Left ventricle myocardium superior (tissue), 1 donor: ENCODE measurements at regions not wholly inside any gene's neighbourhood (a gene's known extent, or its start where the extent isn't known, plus 50 kb on each side); places are given as distances from the start of the nearest gene placed in this dataset.

Source experiments
- ATAC-seq: fragments of 200-7000 bp; cut with Tn5 transposase; one replicate; pipeline ENCODE4 v1.9.1; 2020; ENCODE audit warnings: mild to moderate bottlenecking, moderate library complexity
- DNase-seq: peaks from one replicate; pipeline ENCODE4 v3.0.0-alpha.2; 2020
- intact Hi-C: fragments of 100-400 bp; cut with micrococcal nuclease; formaldehyde crosslinking; loops from one replicate; pipeline ENCODE4 v1.11.0; 2022
- donor health status: DM: no; HTN: yes; CAD: no; lungs with severe emphysema.

- intact Hi-C loops: no loop called here
- ATAC-seq: no peak
- DNase-seq: no peak
Measured at GRCh38 chr20:58011106-58011946, 217.1 kb downstream of the ANKRD60 start.

- ATAC-seq (no peak), DNase-seq (no peak)
- intact Hi-C loops: no loop called here
Measured at GRCh38 chr20:58010666-58011065, 217.8 kb downstream of the ANKRD60 start.

GRCh38 chr20:58010186-58010585, 218.3 kb downstream of the ANKRD60 start:
- ATAC-seq: no peak

GRCh38 chr20:58008866-58009265, 219.6 kb downstream of the ANKRD60 start:
- ATAC-seq: no peak
- intact Hi-C loops: no loop called here
- DNase-seq: no peak

More at GRCh38 chr20:58010186-58010585, 218.3 kb downstream of the ANKRD60 start:
- intact Hi-C loops: no loop called here
- no peak for DNase-seq

GRCh38 chr20:58008413-58008812, 220.0 kb downstream of the ANKRD60 start:
- DNase-seq (no peak), ATAC-seq (no peak)
- intact Hi-C loops: no loop called here

- intact Hi-C loops: no loop called here
- DNase-seq: no peak
- ATAC-seq: no peak
Measured at GRCh38 chr20:58007947-58008346, 220.5 kb downstream of the ANKRD60 start.

GRCh38 chr20:58006346-58007316, 221.8 kb downstream of the ANKRD60 start:
- DNase-seq: no peak
- ATAC-seq: no peak
- intact Hi-C loops: no loop called here

- DNase-seq: no peak
- intact Hi-C loops: no loop called here
- no peak for ATAC-seq
Measured at GRCh38 chr20:58005581-58006345, 222.7 kb downstream of the ANKRD60 start.

GRCh38 chr20:58004900-58005299, 223.6 kb downstream of the ANKRD60 start:
- DNase-seq (no peak), ATAC-seq (no peak)
- intact Hi-C loops: no loop called here

GRCh38 chr20:58004146-58004545, 224.3 kb downstream of the ANKRD60 start:
- DNase-seq: no peak
- no peak for ATAC-seq
- intact Hi-C loops: no loop called here

GRCh38 chr20:58003525-58003924, 224.9 kb downstream of the ANKRD60 start:
- intact Hi-C loops: no loop called here
- DNase-seq: no peak
- ATAC-seq: no peak

GRCh38 chr20:58002901-58003300, 225.6 kb downstream of the ANKRD60 start:
- intact Hi-C loops: no loop called here
- ATAC-seq (no peak), DNase-seq (no peak)

GRCh38 chr20:58001946-58002345, 226.5 kb downstream of the ANKRD60 start:
- no peak for DNase-seq
- intact Hi-C loops: no loop called here

GRCh38 chr20:58001381-58001780, 227.1 kb downstream of the ANKRD60 start:
- intact Hi-C loops: no loop called here
- ATAC-seq (peak; percentile 77), DNase-seq (peak; percentile 58)

More at GRCh38 chr20:58001946-58002345, 226.5 kb downstream of the ANKRD60 start:
- no peak for ATAC-seq

- intact Hi-C loops: no loop called here
- DNase-seq: no peak
Measured at GRCh38 chr20:58000861-58001260, 227.6 kb downstream of the ANKRD60 start.

GRCh38 chr20:57999465-58000111, 228.9 kb downstream of the ANKRD60 start:
- intact Hi-C loops: no loop called here
- peak; percentile 61 for DNase-seq
- peak; percentile 67 for ATAC-seq

More at GRCh38 chr20:58000861-58001260, 227.6 kb downstream of the ANKRD60 start:
- no peak for ATAC-seq

- no peak for ATAC-seq
- no peak for DNase-seq
- intact Hi-C loops: no loop called here
Measured at GRCh38 chr20:57998981-57999464, 229.4 kb downstream of the ANKRD60 start.

- intact Hi-C loops: no loop called here
- DNase-seq (no peak), ATAC-seq (no peak)
Measured at GRCh38 chr20:57998276-57998675, 230.2 kb downstream of the ANKRD60 start.
